ENCODE measurements at regions not wholly inside any gene's neighbourhood (a gene's known extent, or its start where the extent isn't known, plus 50 kb on each side); places are given as distances from the start of the nearest gene placed in this dataset.

DNA sequence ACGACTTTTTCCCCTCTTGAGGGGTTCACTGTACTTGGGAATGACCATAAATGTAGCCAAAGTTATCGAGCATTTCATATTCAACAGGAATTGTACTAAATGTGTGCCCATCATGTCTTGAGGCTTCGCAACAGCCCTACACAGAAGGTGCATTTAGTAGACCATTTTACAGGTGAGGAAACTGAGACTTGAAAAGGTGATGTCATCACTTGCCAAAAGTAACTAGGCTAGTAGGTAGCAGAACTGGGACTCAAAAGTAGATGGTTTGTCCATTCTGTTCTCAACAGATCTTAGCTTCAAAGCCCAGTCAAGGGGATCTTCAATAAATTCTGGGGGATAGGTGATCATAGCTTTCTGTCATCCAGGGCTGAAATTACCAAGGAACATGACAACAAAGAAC lies 782.2 kb downstream of the MED13L start:
- Mint-ChIP-seq H3K27ac (no peak overlapping the region), H3K27me3 (peaks cover 0 to 8% (median 7%) of the 10 kb centered on the region in 3 donors), H3K4me1 (no peaks in the 10 kb centered on the region), H3K36me3 (no peaks in the 10 kb centered on the region), H3K4me3 (no peak overlapping the region), H3K9me3 (peaks cover 0 to 7% (median 0%) of the 10 kb centered on the region in 7 donors)
- no peak for ATAC-seq (ENCODE audit: low read depth in 2 of 2)
- no peak for DNase-seq

DNA sequence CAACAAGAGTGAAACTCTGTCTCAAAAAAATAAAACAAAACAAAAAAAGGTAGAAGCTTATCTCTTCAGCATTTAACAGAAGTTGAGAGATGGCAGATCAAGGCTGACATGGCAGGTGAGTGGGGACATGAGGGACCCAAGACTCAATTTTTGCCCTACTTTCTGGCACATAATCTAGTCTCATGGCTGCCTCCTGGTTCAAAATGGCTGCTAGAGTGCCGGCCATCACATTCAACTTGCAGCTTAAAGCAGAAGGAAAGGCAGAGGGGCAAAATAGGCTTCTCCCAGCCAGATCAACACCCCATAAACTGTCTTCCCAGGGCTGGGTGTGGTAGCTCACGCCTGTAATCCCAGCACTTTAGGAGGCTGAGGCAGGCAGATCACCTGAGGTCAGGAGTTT lies 784.9 kb downstream of the MED13L start:
- ATAC-seq (ENCODE audit: low read depth in 2 of 2) (no peak), DNase-seq (no peak)
- Mint-ChIP-seq H3K27me3 (peaks cover 3 to 8% (median 7%) of the 10 kb centered on the region in 3 donors), H3K4me3 (no peak overlapping the region), H3K36me3 (no peaks in the 10 kb centered on the region), H3K27ac (no peak overlapping the region), H3K4me1 (peaks cover 0 to 2% (median 0%) of the 10 kb centered on the region in 3 donors), H3K9me3 (peaks cover 0 to 7% (median 4%) of the 10 kb centered on the region in 7 donors)

GRCh38 chr12:115491511-115492250 lies 785.8 kb downstream of the MED13L start:
- ATAC-seq (ENCODE audit: low read depth in 2 of 2) (no peak), DNase-seq (no peak)
- Mint-ChIP-seq H3K36me3 (no peaks in the 10 kb centered on the region), H3K27me3 (peaks cover 7 to 8% (median 7%) of the 10 kb centered on the region in 3 donors), H3K27ac (peak overlapping the region in 1 of 6 donors; percentile 81), H3K9me3 (peaks cover 0 to 7% (median 4%) of the 10 kb centered on the region in 7 donors), H3K4me1 (peaks cover 0 to 3% (median 0%) of the 10 kb centered on the region in 3 donors), H3K4me3 (no peak overlapping the region)

DNA sequence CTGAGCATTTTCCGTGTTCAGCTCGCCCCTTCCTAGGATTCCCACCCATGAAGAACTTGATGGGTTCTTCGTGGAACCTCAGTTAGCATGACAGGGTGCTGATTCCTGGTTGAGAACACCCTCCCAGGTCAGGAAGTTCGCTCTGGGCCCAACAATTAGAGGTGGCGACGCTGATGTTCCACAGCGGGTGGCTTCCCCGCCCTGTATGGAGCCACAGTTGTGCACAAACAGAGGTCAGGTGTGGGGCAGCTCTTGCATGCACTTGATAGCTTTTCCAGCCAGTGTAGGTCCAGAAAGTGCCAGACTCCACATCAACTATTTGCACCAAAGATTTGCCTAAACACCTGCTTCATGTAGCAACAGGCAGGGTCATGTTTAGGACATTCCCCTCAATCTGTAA lies 788.2 kb downstream of the MED13L start:
- Mint-ChIP-seq H3K9me3 (peaks cover 3 to 18% (median 8%) of the 10 kb centered on the region in 7 donors), H3K4me3 (peak overlapping the region in 1 of 8 donors; percentile 23), H3K4me1 (peaks cover 0 to 20% (median 0%) of the 10 kb centered on the region in 3 donors), H3K27me3 (peaks cover 7 to 12% (median 7%) of the 10 kb centered on the region in 3 donors), H3K36me3 (no peaks in the 10 kb centered on the region), H3K27ac (no peak overlapping the region)
- ATAC-seq (ENCODE audit: low read depth in 2 of 2), result no peak
- DNase-seq, result no peak

DNA sequence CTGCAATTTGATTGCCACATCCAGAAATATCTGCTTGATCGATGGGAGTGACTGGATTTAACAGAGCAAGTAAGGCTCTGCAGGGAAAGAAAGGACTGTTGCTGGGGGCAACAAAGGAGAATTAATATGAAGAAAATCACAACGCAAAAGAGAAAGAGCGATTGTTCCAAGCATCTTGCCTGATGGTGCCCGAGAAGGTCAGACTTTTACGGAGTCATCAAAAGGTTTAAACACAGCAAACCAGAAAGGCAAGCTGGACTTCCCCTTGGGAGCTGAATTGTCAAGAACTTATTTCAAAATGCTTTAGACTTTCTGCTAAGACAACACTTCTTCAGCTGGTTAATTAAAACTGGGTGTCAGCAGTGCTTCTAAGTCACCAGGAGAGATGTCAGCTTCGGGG lies 791.5 kb downstream of the MED13L start:
- no peak for ATAC-seq (ENCODE audit: low read depth in 2 of 2)
- Mint-ChIP-seq H3K4me1 (peaks cover 0 to 28% (median 0%) of the 10 kb centered on the region in 3 donors), H3K36me3 (no peaks in the 10 kb centered on the region), H3K27ac (peak overlapping the region in 1 of 6 donors; percentile 39), H3K4me3 (peak overlapping the region in 1 of 8 donors; percentile 57), H3K27me3 (peaks cover 0 to 7% (median 7%) of the 10 kb centered on the region in 3 donors), H3K9me3 (peaks cover 3 to 20% (median 9%) of the 10 kb centered on the region in 7 donors)
- no peak for DNase-seq

DNA sequence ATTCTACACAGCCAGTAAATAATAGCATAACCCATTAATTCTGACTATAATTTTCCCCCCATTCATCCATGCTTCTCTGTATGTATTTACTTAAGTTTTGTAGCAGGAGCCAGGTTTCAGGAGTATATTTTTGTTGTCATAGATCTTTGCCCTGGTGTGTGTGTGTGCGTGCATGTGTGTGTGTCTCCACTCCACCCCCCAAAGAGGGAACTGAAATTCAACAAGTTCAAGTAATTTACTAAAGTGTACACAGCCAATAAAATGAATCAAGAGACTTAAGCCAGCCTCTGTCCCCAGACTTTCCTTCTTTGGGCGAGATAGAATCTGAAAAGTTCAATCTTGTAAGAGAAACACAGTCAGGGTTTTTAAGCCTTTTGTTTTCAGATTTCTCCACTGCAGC lies 792.0 kb downstream of the MED13L start:
- H3K27me3 Mint-ChIP-seq, result peaks cover 3 to 7% (median 7%) of the 10 kb centered on the region in 3 donors
- ATAC-seq (ENCODE audit: low read depth in 2 of 2) (no peak), DNase-seq (no peak)
- peaks cover 0 to 29% (median 0%) of the 10 kb centered on the region in 3 donors for H3K4me1 Mint-ChIP-seq
- H3K4me3 Mint-ChIP-seq, result peak overlapping the region in 1 of 8 donors; percentile 57
- peaks cover 3 to 20% (median 9%) of the 10 kb centered on the region in 7 donors for H3K9me3 Mint-ChIP-seq
- no peaks in the 10 kb centered on the region for H3K36me3 Mint-ChIP-seq
- H3K27ac Mint-ChIP-seq, result peak overlapping the region in 1 of 6 donors; percentile 39

DNA sequence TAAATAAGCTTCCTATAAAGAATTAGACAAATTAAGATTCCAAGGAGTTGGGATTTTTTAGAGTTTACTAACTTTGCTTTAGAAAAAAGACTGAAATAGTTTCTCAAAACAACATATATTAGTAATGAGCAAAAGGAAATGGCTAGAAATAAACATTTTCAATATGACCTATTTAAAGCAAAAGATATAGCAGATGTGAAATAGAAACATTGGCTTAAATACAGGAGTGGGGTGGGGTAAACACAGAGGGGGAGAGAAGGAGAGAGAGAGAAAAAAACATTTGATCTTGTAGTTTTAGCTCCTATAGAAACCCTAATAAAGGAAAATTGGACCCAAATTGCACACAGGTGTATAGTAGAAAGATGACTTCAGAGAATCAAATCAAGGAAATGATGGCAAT lies 794.5 kb downstream of the MED13L start:
- Mint-ChIP-seq H3K4me3 (no peak overlapping the region), H3K4me1 (peaks cover 0 to 29% (median 0%) of the 10 kb centered on the region in 3 donors), H3K9me3 (peaks cover 5 to 20% (median 9%) of the 10 kb centered on the region in 7 donors), H3K27ac (no peak overlapping the region), H3K27me3 (peaks cover 4 to 7% (median 7%) of the 10 kb centered on the region in 3 donors), H3K36me3 (no peaks in the 10 kb centered on the region)
- ATAC-seq (ENCODE audit: low read depth in 2 of 2) (no peak), DNase-seq (no peak)

GRCh38 chr12:115481141-115481540 lies 796.4 kb downstream of the MED13L start:
- Mint-ChIP-seq H3K4me3 (no peak overlapping the region), H3K36me3 (no peaks in the 10 kb centered on the region), H3K27me3 (peaks cover 0 to 6% (median 4%) of the 10 kb centered on the region in 3 donors), H3K27ac (no peak overlapping the region), H3K9me3 (peaks cover 5 to 26% (median 9%) of the 10 kb centered on the region in 7 donors), H3K4me1 (peaks cover 0 to 22% (median 0%) of the 10 kb centered on the region in 3 donors)
- DNase-seq (no peak), ATAC-seq (ENCODE audit: low read depth in 2 of 2) (no peak)

DNA sequence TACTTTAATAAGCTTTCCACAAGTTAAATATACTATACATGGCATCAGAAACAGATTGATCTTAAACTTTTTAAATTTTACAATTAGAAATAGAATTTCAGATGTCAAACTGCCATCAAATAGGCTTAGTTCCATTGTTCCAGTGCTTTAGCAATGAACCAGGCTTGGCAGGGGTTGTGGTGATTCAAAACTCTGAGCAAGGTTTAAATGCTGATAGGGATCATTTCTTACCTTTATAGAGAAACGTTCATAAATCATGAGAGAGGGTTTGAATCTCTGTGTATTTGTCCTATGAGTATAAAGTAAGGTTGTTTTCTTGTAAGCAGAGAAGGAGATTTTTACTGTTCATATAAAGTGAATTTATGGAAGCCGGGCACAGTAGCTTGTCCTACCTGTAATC lies 794.5 kb upstream of the TBX3 start:
- no peak overlapping the region for H3K4me3 Mint-ChIP-seq
- no peak for ATAC-seq (ENCODE audit: low read depth in 2 of 2)
- peaks cover 0 to 8% (median 4%) of the 10 kb centered on the region in 7 donors for H3K9me3 Mint-ChIP-seq
- H3K27me3 Mint-ChIP-seq, result peaks cover 0 to 4% (median 0%) of the 10 kb centered on the region in 3 donors
- DNase-seq, result no peak
- H3K27ac Mint-ChIP-seq, result peak overlapping the region in 1 of 6 donors; percentile 56
- H3K4me1 Mint-ChIP-seq, result peaks cover 0 to 9% (median 0%) of the 10 kb centered on the region in 3 donors
- no peaks in the 10 kb centered on the region for H3K36me3 Mint-ChIP-seq

DNA sequence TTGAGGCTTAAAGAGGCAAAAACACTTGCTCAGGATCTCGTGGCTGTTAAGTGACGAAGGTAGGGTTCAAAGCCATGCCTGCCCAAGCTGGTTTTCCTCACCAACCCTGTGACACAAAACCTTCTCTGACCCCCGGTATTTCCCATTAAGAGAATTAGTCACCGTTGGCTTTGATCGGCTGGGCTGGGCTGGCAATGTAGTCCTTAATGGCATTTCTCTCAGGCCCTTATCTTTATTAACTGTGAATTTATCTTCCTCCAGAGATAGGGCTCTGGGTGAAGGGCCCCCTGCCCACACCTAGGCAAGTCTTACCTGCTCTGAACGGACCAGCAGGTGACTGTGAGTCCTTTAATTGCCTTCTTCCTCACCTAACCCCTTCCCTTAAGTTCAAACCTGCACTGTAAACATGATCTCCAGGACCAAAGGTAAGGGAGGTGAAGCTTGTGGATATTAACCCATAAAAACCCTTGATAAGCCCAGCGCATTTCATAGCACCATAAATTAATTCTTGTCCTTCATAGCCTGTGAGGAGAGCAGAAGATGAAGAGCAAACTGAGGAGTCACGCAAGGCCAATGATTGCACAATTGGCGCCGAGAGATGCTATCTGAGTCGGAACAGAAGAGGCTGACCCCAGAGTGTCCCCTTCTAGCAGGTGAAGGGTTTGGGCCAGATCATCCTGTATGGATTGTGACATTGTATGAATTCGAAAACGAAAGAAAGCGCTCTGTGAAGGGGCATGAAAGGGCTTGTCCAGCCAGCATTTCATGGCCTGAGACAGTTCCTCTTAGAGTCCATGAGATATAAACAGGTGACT lies 790.8 kb upstream of the TBX3 start:
- no peak for ATAC-seq (ENCODE audit: low read depth in 2 of 2)
- no peak for DNase-seq
- peak overlapping the region in 1 of 6 donors; percentile 5 for H3K27ac Mint-ChIP-seq
- H3K27me3 Mint-ChIP-seq, result peaks cover 0 to 1% (median 1%) of the 10 kb centered on the region in 3 donors
- H3K4me3 Mint-ChIP-seq, result no peak overlapping the region
- no peaks in the 10 kb centered on the region for H3K4me1 Mint-ChIP-seq
- peaks cover 0 to 7% (median 3%) of the 10 kb centered on the region in 7 donors for H3K9me3 Mint-ChIP-seq
- no peaks in the 10 kb centered on the region for H3K36me3 Mint-ChIP-seq

DNA sequence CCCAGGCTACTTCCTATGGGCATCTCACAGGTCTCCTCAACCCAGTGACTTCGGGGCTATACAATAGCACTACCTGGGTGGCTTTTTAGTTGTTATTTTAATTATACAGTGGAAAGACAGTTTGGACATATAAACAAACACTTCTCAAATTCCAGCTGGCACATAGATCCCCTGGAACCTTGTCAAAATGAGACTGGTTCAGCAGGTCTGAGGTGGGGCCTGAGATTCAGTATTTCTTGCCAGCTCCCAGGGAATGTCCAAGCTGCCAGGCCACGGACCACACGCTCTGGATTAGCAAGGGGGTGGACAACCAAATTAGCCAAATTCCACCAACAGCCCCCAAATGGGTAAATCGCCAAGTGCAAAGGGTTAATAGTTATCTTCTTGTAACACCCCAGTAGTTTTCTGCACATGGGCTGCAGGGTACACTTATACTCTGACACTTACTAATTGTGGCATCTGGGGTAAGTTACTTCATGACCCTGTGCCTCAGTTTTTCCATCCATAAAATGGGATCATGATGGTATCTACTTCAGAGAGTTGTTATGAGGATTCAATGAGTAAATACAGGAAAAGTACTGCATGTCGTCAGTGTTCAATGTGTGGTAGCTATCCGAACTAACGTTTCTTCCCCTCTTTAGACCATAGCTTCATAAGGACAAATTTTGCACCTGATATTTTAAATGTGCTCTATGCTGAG lies 789.4 kb upstream of the TBX3 start:
- H3K4me1 Mint-ChIP-seq, result no peaks in the 10 kb centered on the region
- no peak for ATAC-seq (ENCODE audit: low read depth in 2 of 2)

GRCh38 chr12:115472852-115473251 lies 788.9 kb upstream of the TBX3 start:
- no peaks in the 10 kb centered on the region for H3K4me1 Mint-ChIP-seq
- ATAC-seq (ENCODE audit: low read depth in 2 of 2) (no peak), DNase-seq (no peak)
- H3K27ac Mint-ChIP-seq, result no peak overlapping the region
- H3K36me3 Mint-ChIP-seq, result no peaks in the 10 kb centered on the region
- H3K27me3 Mint-ChIP-seq, result peaks cover 0 to 12% (median 8%) of the 10 kb centered on the region in 3 donors
- H3K4me3 Mint-ChIP-seq, result no peak overlapping the region
- H3K9me3 Mint-ChIP-seq, result peaks cover 0 to 10% (median 3%) of the 10 kb centered on the region in 7 donors

More for the DNA sequence above, 789.4 kb upstream of the TBX3 start:
- DNase-seq, result no peak
- peaks cover 0 to 10% (median 8%) of the 10 kb centered on the region in 3 donors for H3K27me3 Mint-ChIP-seq
- H3K36me3 Mint-ChIP-seq, result no peaks in the 10 kb centered on the region
- peaks cover 0 to 10% (median 3%) of the 10 kb centered on the region in 7 donors for H3K9me3 Mint-ChIP-seq
- H3K4me3 Mint-ChIP-seq, result no peak overlapping the region
- H3K27ac Mint-ChIP-seq, result no peak overlapping the region

DNA sequence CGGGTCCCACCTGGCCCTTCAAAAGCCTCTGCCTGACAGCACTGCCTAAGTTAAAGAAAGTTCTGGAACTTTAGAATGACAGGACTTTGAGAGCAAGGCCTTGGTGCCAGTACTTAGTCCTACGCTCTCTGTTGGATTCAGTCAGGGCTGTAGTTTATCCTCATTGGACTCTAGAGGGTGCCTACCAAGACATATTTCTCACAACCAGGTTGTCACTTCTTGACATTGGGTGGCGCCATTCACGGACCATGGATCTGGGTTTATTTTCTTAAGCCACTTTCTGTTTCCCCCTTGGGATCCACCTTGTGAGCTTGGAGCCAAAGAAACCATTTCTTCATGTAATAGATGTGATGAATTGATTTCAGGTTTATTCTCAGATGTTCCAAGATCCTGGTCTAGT lies 787.0 kb upstream of the TBX3 start:
- ATAC-seq (ENCODE audit: low read depth in 2 of 2) (no peak), DNase-seq (no peak)
- Mint-ChIP-seq H3K36me3 (no peaks in the 10 kb centered on the region), H3K4me3 (no peak overlapping the region), H3K27me3 (peaks cover 0 to 12% (median 8%) of the 10 kb centered on the region in 3 donors), H3K4me1 (no peaks in the 10 kb centered on the region), H3K27ac (no peak overlapping the region), H3K9me3 (peaks cover 0 to 5% (median 0%) of the 10 kb centered on the region in 7 donors)

All from naive B cell (primary cell).